Endothelial cell of umbilical vein (primary cell): ENCODE measurements at regions not wholly inside any gene's neighbourhood (a gene's known extent, or its start where the extent isn't known, plus 50 kb on each side); places are given as distances from the start of the nearest gene placed in this dataset.

Experiments used
- BruUV-seq: library from RNA; stranded (reverse); fragments of 400-500 nt; replicated peaks from 2 replicates; lab custom pipeline; 2021; lab: Mats Ljungman, UMichigan
- CTCF ChIA-PET: fragments of 300-600, 350-600 bp; sonication (Branson Sonifier 250); formaldehyde crosslinking; loops from one replicate; lab custom pipeline; 2021; ENCODE audit warnings: antibody characterized with exemption, inconsistent platforms; lab: Charles Lee
- POLR2A ChIA-PET: fragments of 300-600, 350-600 bp; sonication (Branson Sonifier 250); formaldehyde crosslinking; loops from one replicate; lab custom pipeline; 2021; ENCODE audit warnings: antibody characterized with exemption, inconsistent platforms; lab: Charles Lee
- DNase-seq: peaks from one replicate; pipeline ENCODE4 v3.0.0-alpha.2; 2011; ENCODE audit warnings: low read depth, low spot score
- FAIRE-seq: peaks from 2 replicates; lab custom pipeline; 2011; peaks lifted over from hg19 to GRCh38; lab: Jason Lieb, UNC
- H2AFZ ChIP-seq: 2 replicates; pipeline ENCODE4 v1.6.0; 2012; ENCODE audit warnings: low read depth, low read length, control low read depth, inconsistent platforms
- H3K27ac ChIP-seq: 2 replicates; pipeline ENCODE4 v1.5.1; 2011; ENCODE audit warnings: low read depth, mild to moderate bottlenecking, control low read depth, low read length, moderate library complexity; ENCODE audit not compliant: insufficient read depth
- H3K27me3 ChIP-seq, 2 experiments: 2 replicates each; pipeline versions ENCODE4 v1.6.0 to v1.6.1; 2011; ENCODE audit warnings: low read length in 2 of 2, mixed read lengths in 1 of 2; ENCODE audit not compliant: control insufficient read depth in 2 of 2, insufficient read depth in 2 of 2
- H3K36me3 ChIP-seq, 2 experiments: 2 replicates in 1 of 2; 3 replicates in 1 of 2; pipeline ENCODE4 v1.5.1; 2011; ENCODE audit warnings: low read length in 2 of 2, mild to moderate bottlenecking in 1 of 2, moderate library complexity in 1 of 2; ENCODE audit not compliant: control insufficient read depth in 2 of 2, insufficient read depth in 2 of 2; ENCODE audit errors: extremely low read depth in 1 of 2
- H3K4me1 ChIP-seq: 3 replicates; pipeline ENCODE4 v1.5.1; 2011; ENCODE audit warnings: mild to moderate bottlenecking, low read length; ENCODE audit not compliant: control insufficient read depth, insufficient read depth; ENCODE audit errors: extremely low read depth
- H3K4me2 ChIP-seq: 2 replicates; pipeline ENCODE4 v1.6.1; 2011; ENCODE audit warnings: low read length, control low read depth, mixed read lengths; ENCODE audit not compliant: insufficient read depth
- H3K4me3 ChIP-seq, 3 experiments: fragments of 200-600 bp in 1 of 3; sonication (generic), shearing (Covaris generic) in 1 of 3; replicated peaks in 1 of 3; 2 replicates each; pipeline ENCODE4 v1.5.1; 2011 to 2016; ENCODE audit warnings: control low read depth in 3 of 3, low read length in 3 of 3, mild to moderate bottlenecking in 2 of 3, inconsistent platforms in 1 of 3, low read depth in 1 of 3, moderate library complexity in 1 of 3; ENCODE audit not compliant: insufficient read depth in 1 of 3
- H3K79me2 ChIP-seq: 2 replicates; pipeline ENCODE4 v1.6.0; 2012; ENCODE audit warnings: low read length, inconsistent platforms; ENCODE audit not compliant: control insufficient read depth, insufficient read depth
- H3K9ac ChIP-seq: replicated peaks from 2 replicates; pipeline ENCODE3; 2011; ENCODE audit warnings: low read length, control low read depth; ENCODE audit not compliant: insufficient read depth; ENCODE audit errors: extremely low read depth
- H3K9me1 ChIP-seq: replicated peaks from 3 replicates; pipeline ENCODE4 v1.6.0; 2011; ENCODE audit warnings: mild to moderate bottlenecking, low read length; ENCODE audit not compliant: control insufficient read depth, insufficient read depth; ENCODE audit errors: extremely low read depth
- H3K9me3 ChIP-seq: replicated peaks from 2 replicates; pipeline ENCODE4 v1.5.1; 2012; ENCODE audit warnings: low read length, inconsistent platforms; ENCODE audit not compliant: control insufficient read depth, insufficient read depth
- H4K20me1 ChIP-seq: replicated peaks from 2 replicates; pipeline ENCODE3; 2011; ENCODE audit warnings: mild to moderate bottlenecking, low read length; ENCODE audit not compliant: control insufficient read depth, insufficient read depth; ENCODE audit errors: extremely low read depth
- EZH2 ChIP-seq: IDR thresholded peaks from 2 replicates; pipeline ENCODE4 v1.6.1; 2012; ENCODE audit warnings: borderline replicate concordance, low read depth, mild to moderate bottlenecking, moderate library complexity, low read length, inconsistent platforms; ENCODE audit not compliant: severe bottlenecking
- FOS ChIP-seq: IDR thresholded peaks from 2 replicates; pipeline ENCODE4 v1.6.1; 2011; ENCODE audit warnings: mild to moderate bottlenecking, low read length, moderate library complexity, borderline replicate concordance; ENCODE audit not compliant: insufficient read depth
- GATA2 ChIP-seq: IDR thresholded peaks from 2 replicates; pipeline ENCODE4 v1.7.0; 2011; ENCODE audit warnings: low read depth, mild to moderate bottlenecking, moderate library complexity, mixed read lengths, low read length; ENCODE audit not compliant: insufficient read length, insufficient read depth
- JUN ChIP-seq: IDR thresholded peaks from 2 replicates; pipeline ENCODE4 v1.6.1; 2011; ENCODE audit warnings: borderline replicate concordance, low read depth; ENCODE audit not compliant: insufficient read length, insufficient read depth
- MYC ChIP-seq: IDR thresholded peaks from one replicate; pipeline ENCODE4 v1.6.1; 2011; ENCODE audit warnings: mild to moderate bottlenecking, low read depth, low read length
- POLR2A ChIP-seq: IDR thresholded peaks from 2 replicates; pipeline ENCODE4 v1.6.1; 2012; ENCODE audit warnings: low read depth, mild to moderate bottlenecking, control low read depth, low read length
- POLR2AphosphoS5 ChIP-seq: IDR thresholded peaks from 2 replicates; pipeline ENCODE4 v1.6.1; 2012; ENCODE audit warnings: low read depth, mild to moderate bottlenecking, control low read depth, low read length, moderate library complexity; ENCODE audit not compliant: insufficient read depth
- dilution Hi-C: fragments of 300-500 bp; cut with MboI; formaldehyde crosslinking; loops from one replicate; pipeline ENCODE4 v1.15.0; 2019; ENCODE audit warnings: low sequenced_read_pairs; ENCODE audit not compliant: extremely low pct_ligation_motif_present
- intact Hi-C: fragments of 100-400 bp; cut with micrococcal nuclease; formaldehyde crosslinking; loops from one replicate; pipeline ENCODE4 v1.10.0; 2022
- TF ChIP-seq, protein P1 (sequence below), 2 donors: IDR thresholded peaks; 1 replicate in 1 of 2; 2 replicates in 1 of 2; pipeline ENCODE4 v1.5.1; 2011; ENCODE audit warnings: low read length in 2 of 2, mild to moderate bottlenecking in 2 of 2, moderate library complexity in 2 of 2, control low read depth in 1 of 2, inconsistent platforms in 1 of 2, low read depth in 1 of 2; ENCODE audit not compliant: insufficient read depth in 1 of 2; ENCODE audit errors: extremely low read depth in 1 of 2
- TF ChIP-seq, protein P2 (sequence below): IDR thresholded peaks from 2 replicates; pipeline ENCODE4 v1.6.1; 2011; ENCODE audit not compliant: insufficient read depth, insufficient read length

DNA sequence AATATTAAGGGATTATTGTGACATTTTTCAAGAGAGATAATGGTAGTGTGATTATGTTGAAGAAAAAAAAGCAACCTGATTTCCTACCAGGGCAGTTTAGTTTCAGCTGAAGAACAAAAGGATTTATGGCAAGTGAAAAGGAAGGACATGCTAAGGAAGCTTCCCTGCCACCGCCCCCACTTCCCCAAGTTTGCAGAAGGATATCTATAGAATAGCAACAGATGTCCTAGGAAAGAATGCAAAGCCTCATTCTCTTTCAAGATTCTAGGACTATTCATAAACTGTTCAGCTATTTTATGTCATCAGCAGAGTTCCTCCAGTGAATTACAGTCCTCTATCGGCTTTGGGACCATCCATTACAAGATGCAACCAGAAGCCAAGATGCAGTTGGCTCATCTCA, 160.8 kb downstream of the SATB1 start:
- no TSS peak for BruUV-seq
- dilution Hi-C loops, result no loop called here
- no peak overlapping the region for H3K4me2 ChIP-seq
- no peaks in the 10 kb centered on the region for H3K36me3 ChIP-seq
- no peaks in the 10 kb centered on the region for H4K20me1 ChIP-seq
- no peaks in the 10 kb centered on the region for H3K79me2 ChIP-seq
- H3K9me3 ChIP-seq, result peaks cover 7% of the 10 kb centered on the region
- TF ChIP-seq MYC (no peak), JUN (no peak), EZH2 (no peak), GATA2 (no peak), POLR2A (no peak), POLR2AphosphoS5 (no peak), FOS (no peak)
- TF ChIP-seq, protein P1, sequence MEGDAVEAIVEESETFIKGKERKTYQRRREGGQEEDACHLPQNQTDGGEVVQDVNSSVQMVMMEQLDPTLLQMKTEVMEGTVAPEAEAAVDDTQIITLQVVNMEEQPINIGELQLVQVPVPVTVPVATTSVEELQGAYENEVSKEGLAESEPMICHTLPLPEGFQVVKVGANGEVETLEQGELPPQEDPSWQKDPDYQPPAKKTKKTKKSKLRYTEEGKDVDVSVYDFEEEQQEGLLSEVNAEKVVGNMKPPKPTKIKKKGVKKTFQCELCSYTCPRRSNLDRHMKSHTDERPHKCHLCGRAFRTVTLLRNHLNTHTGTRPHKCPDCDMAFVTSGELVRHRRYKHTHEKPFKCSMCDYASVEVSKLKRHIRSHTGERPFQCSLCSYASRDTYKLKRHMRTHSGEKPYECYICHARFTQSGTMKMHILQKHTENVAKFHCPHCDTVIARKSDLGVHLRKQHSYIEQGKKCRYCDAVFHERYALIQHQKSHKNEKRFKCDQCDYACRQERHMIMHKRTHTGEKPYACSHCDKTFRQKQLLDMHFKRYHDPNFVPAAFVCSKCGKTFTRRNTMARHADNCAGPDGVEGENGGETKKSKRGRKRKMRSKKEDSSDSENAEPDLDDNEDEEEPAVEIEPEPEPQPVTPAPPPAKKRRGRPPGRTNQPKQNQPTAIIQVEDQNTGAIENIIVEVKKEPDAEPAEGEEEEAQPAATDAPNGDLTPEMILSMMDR (IDR thresholded peaks at IDR 0.05; ENCODE audit: extremely low read depth in 1 of 2, insufficient read depth in 1 of 2, low read depth in 1 of 2, low read length in 2 of 2), result no peak
- TF ChIP-seq, protein P2, sequence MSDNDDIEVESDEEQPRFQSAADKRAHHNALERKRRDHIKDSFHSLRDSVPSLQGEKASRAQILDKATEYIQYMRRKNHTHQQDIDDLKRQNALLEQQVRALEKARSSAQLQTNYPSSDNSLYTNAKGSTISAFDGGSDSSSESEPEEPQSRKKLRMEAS, result no peak
- no peak overlapping the region for H2AFZ ChIP-seq
- H3K9me1 ChIP-seq, result no peaks in the 10 kb centered on the region
- CTCF ChIA-PET, result no interaction called here
- POLR2A ChIA-PET, result no interaction called here
- DNase-seq (no peak), FAIRE-seq (no peak)
- no peak overlapping the region for H3K27ac ChIP-seq
- no peak overlapping the region for H3K9ac ChIP-seq
- no peaks in the 10 kb centered on the region for H3K4me1 ChIP-seq
- intact Hi-C loops, result no loop called here
- H3K27me3 ChIP-seq, result no peaks in the 10 kb centered on the region
- no peak overlapping the region for H3K4me3 ChIP-seq
